ENCODE measurements at regions not wholly inside any gene's neighbourhood (a gene's known extent, or its start where the extent isn't known, plus 50 kb on each side); places are given as distances from the start of the nearest gene placed in this dataset.

DNA sequence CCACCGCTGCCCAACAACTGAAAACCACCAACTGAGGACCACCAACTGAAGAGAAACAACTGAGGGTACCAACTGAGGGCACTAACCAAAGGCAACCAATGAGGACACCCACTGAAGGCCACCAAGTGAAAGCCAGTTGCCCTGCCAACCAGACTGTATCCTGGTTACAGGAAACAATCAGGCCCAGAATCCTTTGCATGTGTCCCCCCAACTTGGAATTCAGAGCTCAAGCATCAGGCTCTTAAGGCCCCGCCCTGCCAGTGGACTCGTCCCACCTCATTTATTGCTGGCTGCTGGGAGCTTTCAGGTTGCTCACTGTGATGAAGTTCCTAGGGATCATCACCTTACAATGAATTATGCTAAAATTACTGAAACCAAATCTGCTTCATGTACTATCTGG is 76.6 kb upstream of the ABI1 start:
- TF ChIP-seq CTCF (IDR thresholded peaks at IDR 0.05) (no peak), POLR2A (IDR thresholded peaks at IDR 0.05) (no peak)

Data from thyroid gland (tissue), 4 donors.